A204.1 (cell line): ENCODE measurements at regions not wholly inside any gene's neighbourhood (a gene's known extent, or its start where the extent isn't known, plus 50 kb on each side); places are given as distances from the start of the nearest gene placed in this dataset.
"Not testable (repeated sequence)": the region's sequence is repeated elsewhere in the genome, so short reads cannot be mapped to it uniquely, and the experiment has no call there.

Source experiments
- FAIRE-seq: peaks from 2 replicates; lab custom pipeline; 2012; peaks lifted over from hg19 to GRCh38; lab: Jason Lieb, UNC

DNA sequence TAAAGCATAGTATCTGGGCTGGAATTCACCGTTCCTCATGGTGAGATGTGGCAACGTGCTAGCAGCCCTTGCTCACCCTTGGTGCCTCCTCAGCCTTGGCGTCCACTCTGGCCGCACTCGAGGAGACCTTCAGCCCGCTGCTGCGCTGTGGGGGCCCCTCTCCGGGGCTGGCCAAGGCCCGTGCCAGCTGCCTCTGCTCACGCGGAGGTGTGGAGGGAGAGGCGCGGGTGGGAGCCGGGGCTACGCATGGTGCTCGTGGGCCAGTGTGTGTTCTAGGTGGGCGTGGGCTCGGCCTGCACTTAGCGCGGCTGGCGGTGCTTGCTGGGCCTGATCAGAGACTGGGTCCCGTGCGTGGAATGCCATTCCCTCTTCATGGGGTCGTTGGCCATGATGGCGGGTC, 424.2 kb downstream of the KCTD16 start:
- FAIRE-seq: no peak

DNA sequence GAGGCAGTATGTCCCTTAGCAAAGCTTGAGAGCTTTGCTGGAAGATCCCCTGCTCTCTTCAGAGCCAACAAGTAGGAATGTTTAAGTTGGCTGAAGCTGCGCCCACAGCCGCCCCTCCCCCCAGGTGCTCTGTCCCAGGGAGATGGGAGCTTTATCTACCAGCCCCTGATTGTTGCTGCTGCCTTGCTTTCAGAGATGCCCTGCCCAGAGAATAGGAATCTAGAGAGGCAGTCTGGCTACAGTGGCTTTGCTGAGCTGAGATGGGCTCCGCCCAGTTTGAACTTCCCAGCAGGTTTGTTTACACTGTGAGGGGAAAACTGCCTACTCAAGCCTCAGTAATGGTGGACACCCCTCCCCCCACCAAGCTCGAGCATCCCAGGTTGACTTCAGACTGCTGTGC, 423.6 kb downstream of the KCTD16 start:
- not testable (repeated sequence) for FAIRE-seq

DNA sequence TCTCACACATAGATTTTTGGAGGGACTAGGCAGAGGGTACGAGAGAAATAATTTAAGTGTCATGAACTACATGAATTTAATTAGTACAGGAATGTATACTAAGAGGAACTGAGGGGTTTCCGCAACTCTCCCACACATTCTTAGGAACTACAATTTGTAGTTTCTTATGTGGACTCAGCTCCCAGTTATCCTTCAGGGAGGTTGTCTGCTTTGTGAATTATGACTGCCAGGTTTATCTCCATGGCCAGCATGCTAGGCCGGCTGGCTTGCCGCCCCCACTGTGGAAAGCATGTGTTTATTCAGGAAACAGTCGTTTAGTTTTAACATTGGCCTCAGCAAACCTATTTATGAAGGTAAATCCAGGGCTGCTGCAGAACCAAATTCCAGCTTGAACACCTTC, 415.0 kb downstream of the KCTD16 start:
- no peak for FAIRE-seq

DNA sequence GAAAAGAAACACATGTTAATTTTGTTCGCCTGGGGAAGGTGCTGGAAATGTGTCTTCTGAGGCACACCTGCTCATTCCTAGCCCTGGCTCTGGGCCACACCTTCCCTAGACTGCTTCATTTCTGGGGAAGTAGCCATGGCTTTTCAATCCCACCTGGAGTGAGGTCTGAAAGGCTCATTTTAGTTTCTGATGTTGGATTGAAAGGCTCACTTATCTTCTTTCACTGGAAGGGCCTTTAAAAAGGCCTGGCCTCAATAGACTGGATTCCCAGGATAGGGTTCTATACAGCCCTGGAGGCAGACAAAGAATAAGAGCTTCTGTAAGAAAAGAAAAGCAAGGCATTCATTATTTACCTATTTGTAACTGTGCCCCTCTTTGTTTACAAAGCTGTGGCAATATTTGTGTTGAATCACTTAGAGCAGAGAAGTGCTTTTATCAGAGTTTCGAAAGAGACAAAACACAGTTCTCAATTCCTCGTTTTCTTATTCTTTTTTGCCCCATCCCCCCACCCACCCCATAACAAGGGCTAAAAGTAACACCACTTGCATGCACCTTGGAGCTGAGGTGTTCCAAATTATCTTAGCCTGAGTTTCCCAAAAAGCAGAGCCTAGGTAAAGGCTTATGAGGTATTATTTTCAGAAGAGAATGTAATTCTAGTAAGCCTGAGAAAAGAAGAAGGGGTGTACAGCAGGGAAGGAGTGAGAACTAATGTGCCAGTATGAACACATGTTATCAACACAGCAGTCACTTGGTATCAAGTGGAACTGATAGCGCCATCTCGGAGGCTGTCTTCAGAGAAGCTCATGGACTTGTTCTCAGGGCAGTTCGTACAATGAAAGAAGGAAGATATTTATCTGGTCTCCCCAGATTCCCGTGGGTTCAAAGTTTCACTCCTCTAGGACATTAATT, 413.1 kb downstream of the KCTD16 start:
- no peak for FAIRE-seq

DNA sequence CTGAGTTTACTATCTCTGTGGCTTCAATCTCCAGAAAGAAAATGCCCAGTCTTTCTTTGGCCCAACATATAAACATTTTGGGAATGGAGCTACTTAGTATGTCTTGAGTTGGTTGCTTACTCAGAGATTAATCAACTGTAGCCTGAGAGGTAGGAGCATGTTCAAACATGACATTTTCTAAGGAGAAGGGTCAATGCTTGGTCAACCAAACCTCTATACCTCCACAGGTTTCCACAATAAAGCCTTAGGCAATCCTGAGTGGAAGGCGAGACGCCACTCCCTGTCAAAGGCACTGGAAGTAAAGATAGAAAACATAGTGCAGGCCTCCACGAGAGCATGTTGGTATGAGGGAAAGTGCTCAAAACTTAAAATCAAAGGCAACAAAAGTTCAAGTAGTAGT, 411.4 kb downstream of the KCTD16 start:
- FAIRE-seq: no peak

DNA sequence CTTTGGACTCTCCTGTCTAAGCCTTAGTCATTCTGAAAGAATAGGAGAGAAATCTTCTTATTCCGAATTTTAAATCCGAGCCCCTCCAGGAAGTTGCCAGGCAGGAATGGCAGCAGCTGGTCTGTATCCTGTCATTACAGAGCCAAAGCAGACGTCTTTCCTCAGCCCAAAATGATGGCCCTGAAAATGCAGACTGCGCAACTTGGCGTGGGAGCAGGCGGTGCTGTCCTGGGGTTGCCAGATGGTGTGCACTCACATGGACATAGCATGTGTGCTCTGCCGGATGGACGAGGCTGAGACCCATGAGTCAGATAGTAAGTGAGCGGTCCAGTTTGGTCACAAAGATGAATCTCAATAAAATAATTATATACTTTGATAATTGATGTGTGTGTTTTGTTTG, 410.4 kb downstream of the KCTD16 start:
- no peak for FAIRE-seq

DNA sequence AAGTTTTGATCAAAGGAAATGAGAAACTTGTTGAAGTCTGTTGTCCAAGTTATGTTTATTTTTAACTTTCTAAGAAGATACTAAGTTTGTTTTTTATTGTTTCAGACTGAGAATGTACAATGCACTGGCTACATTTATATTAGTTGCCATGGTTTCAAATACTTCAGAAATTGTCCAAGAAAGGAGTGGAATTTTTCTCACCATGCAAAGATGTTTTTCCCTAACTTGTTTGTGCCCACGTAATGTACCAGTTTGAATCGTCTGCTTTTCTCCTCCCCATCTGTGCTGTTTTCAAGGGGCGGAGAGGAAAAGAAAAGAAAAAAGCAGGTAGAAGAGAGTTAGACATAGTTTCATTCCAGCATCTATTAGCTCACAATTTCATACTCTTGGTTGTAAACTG, 407.0 kb downstream of the KCTD16 start:
- no peak for FAIRE-seq

DNA sequence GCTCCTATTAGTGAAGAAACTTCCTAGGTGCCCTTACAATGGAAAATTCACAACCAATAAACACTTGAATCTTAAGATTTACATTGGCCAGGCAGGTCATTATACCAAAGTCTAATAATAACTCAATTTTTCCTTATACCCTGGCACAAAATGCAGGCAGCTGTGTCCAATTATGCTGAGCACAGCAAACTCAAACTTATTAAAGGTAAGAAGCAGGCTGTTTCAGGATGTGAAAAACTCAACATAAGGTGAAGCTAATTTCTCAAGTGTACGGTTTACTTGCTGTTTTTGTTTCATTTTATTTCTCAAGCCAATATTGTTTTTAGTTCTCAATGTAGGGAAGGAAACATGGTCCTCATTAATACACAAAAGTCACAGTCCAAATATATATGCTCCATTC, 405.1 kb downstream of the KCTD16 start:
- no peak for FAIRE-seq

DNA sequence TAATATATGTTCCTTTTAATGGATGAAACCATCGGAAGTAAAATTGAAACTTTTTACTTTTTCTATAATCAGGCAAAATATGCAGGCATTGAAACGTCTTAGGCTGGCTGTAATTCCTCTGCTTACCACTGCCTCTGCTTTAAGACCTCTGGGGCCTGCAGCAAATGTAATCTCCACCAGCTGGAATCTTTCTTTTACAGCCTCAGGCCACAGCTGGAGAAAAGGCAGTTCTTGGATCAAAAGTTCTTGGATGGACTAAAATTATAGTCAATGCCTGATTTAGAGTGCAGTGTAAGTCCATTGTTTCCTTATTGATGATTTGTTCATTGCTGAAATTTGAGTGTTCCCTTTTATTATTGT, 396.7 kb downstream of the KCTD16 start:
- no peak for FAIRE-seq

DNA sequence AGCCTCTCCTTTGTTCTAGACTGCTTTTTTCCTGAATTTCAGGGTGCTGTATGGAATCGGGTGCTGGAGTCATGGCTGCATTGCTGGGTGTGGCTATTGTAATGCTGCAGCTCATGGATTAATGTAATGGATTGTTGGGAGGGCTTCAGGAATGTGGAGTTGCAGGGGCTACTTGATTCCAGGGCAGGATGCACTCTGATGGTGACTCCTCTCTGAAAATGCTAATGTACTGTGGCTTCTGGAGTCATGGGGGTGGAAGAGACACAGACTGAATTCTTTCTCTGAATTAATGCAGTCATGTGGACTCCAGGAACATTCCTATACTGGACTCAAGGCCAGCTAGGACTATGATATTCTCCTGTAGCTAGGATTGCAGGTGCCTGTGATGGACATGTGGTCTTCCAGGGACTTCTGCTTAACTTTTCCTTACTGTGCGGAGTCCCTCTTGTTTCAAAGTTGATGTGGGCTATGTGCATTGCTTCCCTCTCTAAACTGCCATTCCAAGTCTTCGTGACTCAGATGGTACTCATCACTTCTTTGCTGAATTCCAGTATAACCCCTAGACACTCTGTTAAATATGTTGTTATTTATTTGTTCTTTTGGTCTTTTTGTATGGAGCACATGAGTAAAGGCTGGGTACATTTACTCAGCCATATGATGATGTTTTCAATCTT, 396.2 kb downstream of the KCTD16 start:
- FAIRE-seq: no peak

DNA sequence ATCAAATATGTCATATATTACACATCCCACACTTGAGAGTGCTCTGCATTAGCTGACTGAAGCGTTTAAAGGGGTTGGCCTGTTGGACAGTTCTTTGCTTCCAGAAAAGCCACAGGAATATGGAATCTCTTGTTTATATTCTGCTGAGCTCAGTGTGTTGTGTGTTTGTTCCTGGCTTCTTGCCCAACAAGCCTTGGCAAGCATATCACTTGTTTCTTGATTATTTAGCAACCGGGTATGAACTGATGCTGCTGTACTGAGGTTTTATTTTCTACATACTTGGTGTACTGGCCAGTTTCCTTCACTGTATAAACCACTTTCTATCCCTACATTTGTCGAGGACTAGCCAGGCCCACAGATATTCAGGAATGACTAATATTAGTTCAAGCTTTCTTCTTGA, 378.9 kb downstream of the KCTD16 start:
- no peak for FAIRE-seq

DNA sequence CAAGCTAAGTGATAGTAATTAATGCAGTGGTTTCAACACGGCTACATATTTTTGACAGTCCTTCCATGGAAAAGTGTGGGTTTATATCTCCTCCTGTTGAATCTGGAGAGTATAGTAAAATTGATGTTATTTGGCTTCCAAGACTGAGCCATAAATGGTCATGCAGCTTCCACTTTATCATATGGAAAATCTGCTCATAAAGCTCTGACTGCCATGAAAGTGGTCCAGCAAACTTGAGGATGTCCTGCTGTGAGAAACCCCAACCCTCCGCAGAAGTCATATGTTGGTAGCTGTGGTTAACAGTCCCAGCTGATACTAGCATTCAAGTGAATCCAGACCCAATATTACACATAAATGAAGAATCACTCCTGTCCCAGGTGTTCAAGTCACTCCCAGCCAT, 378.3 kb downstream of the KCTD16 start:
- no peak for FAIRE-seq

DNA sequence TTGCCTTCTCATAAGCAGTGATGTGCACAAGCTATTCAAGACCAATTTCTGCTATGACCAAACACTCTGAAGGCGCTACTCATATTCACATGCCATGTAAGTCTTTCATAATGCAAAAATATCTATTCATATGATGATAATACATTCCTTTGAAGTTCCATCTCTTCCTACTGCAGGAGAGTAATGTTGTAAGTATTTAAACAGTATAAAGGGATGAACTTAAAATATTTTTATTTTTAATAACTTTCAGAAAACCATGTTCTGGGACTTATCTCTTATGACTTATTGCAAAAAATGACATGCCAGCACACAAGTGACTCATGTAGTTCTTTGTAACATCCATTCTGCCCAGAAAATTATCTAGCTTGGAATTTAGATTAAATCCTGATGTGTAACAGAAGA, 376.4 kb downstream of the KCTD16 start:
- no peak for FAIRE-seq

DNA sequence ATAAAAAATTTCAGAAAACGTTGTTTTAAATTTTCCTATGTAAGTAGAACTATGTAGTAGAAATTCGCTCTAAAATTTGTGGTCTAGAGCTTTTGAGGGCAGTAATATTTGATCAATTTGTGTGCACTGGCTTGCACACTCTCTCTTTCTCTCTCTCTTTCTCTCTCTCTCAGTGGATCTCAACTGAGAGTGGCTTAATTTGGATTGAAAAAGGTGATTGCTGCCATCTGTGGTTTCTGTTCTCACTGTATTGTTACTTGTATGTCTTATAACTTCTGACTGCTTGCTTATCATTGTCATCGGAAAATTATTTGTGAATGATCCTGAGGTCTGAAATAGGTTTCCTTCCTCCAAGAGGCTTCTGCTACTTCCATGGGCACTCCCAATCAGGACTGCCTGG, 368.2 kb downstream of the KCTD16 start:
- FAIRE-seq: no peak
